GM18519 (cell line): ENCODE measurements at regions not wholly inside any gene's neighbourhood (a gene's known extent, or its start where the extent isn't known, plus 50 kb on each side); places are given as distances from the start of the nearest gene placed in this dataset.
A peak's percentile ranks its signal among the peaks of the same experiment; 100 is the strongest.

ENCODE experiments used
- ATAC-seq: cut with Tn5 transposase; IDR thresholded peaks from one replicate; pipeline ENCODE4 v1.9.1; 2021; ENCODE audit warnings: mild to moderate bottlenecking, moderate library complexity; ENCODE audit not compliant: unreplicated experiment, low FRiP score

- no peak for ATAC-seq
These were observed 288.3 kb downstream of the TRIB2 start for GRCh38 chr2:13005048-13005447.

DNA sequence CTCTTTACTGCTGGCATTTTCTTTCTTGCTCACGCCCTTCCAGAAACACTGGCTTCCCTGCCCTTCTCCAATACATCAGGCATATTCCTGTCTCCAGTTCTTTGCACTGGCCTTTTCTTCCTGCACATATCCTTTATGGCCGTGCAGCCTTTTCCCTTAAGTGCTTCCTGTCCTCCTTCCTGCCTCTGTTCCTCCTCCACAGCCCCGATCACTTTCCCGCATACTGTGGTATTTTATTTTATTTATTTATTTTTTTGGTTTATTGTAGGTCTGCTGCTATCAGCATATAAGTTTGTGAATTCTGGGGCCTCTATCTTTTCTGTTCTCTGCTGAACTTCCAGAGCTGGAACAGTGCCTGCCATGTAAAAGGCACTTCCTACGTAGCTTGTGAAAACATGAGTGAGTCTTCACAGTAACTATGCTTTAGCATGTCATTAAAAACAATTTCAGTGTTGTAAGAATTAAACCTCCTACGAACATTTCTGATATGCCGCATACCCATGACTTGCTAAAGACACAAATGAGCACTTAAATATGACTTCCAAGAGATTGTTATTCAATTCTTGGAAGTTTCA, 289.1 kb downstream of the TRIB2 start:
- no peak for ATAC-seq

- no peak for ATAC-seq
These were observed 289.7 kb downstream of the TRIB2 start for GRCh38 chr2:13006426-13006825.

DNA sequence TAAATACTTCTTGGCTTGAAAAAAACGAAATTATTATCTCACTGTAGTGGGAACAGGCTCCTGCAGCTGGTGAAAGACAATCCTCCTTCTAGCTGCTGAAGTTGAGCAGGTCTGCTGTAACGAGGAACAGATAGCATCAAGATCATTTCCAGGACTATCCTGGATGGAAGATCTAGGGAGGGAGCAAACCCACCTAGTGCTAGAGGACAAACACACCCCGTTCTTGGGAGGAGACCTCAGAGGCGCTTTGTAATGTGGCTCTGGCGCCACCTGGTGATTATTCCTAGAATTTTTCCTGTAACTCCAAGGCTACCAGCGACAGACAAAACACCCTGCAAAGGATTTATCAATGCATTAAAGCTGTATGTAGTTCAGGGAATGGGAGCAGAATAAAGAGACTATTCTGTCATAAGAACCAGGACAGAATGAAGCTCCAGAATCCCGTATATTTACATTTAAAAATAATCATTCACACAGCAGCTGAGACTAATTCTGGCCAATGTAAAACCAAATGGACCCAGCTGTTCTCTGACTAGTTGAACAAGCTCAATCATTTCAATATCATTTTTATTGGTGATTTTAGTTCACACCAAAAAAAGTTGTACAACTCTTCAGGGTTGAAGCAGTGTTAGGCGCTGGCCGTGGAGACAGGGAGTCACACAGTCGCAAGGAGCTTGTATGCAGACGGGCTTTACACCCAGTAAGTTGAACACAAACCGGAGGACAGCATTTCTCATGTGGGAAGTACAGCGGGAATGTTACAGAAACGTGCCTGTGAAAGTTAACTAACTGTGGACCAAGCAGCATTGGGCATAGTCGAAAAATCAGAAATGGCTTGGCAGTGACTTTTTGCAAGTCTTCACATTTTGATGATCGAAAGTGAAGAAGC, 290.3 kb downstream of the TRIB2 start:
- peak; percentile 86 for ATAC-seq

GRCh38 chr2:13009027-13009642, 292.4 kb downstream of the TRIB2 start:
- no peak for ATAC-seq

- no peak for ATAC-seq
These were observed 293.5 kb downstream of the TRIB2 start for GRCh38 chr2:13010283-13010682.

- no peak for ATAC-seq
These were observed 298.0 kb downstream of the TRIB2 start for GRCh38 chr2:13014783-13015182.

GRCh38 chr2:13015532-13016320, 299.0 kb downstream of the TRIB2 start:
- ATAC-seq: no peak

- ATAC-seq: no peak
These were observed 301.8 kb downstream of the TRIB2 start for GRCh38 chr2:13018490-13018889.

GRCh38 chr2:13019781-13020180, 303.0 kb downstream of the TRIB2 start:
- ATAC-seq: no peak

DNA sequence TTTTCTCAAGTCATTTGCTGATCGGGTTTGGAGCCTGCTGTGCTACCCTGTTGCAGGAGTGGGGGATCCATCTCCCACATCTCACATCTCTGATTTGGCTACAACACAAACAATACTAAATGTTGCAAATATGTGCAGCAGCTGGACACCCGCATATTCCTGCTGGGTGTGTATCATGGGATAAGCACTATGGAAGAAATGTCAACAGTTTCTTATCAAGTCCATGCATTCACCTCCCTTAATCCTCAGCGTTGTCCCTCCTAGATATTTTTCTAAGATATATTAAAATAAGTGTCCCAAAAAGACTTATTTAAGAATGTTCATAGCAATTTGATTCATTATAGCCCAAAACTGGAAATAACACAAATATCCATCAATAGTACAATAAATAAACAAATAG, 303.7 kb downstream of the TRIB2 start:
- ATAC-seq: no peak

DNA sequence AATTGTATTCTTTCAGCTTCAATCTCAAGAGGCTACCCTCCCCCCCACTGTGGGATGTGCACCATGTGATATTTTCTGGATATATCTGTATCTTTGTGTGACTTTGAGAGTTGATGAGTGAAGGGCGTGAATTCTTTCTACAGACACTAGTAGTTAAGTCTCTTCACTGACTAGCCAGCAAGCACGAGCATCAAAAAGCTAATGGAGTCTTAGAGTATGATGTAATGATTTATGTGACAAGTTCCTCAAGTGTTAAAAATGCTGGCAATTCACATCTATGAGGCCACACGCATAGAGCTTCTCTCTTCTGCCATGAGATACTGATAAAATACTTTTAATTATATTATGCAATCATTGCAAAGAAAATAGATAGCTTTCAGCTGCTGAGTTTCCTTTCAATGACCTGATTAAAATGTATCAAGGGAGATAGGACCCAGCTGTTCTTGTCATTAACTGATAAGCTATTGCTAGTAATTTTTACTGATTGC, 304.8 kb downstream of the TRIB2 start:
- no peak for ATAC-seq

DNA sequence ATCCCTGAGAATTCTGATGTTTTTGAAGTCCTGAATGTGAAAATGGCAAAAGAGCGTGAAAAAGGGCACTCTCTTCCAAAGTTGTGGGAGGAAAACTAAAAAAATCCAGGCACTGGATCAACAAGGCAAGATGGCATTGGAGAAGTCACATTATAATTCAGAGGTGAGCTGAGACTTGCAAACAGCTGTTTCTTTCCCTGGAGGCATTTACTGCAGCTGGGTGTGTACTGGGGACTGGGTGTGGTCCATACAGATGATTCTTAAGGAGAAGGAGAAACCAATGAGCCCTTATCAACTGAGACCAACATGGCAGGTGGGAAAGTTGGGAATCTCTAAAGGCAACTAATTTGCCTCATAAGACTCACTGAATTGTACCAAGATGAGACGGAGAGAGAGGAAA, 313.9 kb downstream of the TRIB2 start:
- no peak for ATAC-seq

GRCh38 chr2:13034861-13035260, 318.1 kb downstream of the TRIB2 start:
- no peak for ATAC-seq

GRCh38 chr2:13035866-13036265, 319.1 kb downstream of the TRIB2 start:
- no peak for ATAC-seq

DNA sequence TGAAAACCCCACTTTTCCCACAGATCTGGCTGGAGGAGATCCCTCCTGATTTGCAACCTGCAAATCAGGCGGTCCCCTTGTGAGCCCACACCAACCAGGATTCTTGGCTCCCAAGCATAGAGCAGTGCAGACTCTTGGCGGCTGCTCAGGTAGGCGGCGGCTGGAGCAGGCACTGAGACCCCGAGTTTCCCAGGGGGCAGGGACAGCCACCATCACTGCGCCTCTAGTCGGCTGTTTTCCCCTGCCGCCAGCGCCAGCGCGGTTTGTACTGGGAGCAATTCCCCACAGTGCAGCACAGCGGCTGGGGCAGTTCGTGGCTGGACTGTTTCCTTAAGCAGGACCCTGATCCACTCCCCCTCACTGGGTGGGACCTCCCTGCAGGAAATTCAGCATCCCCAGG, 323.3 kb downstream of the TRIB2 start:
- ATAC-seq: no peak

DNA sequence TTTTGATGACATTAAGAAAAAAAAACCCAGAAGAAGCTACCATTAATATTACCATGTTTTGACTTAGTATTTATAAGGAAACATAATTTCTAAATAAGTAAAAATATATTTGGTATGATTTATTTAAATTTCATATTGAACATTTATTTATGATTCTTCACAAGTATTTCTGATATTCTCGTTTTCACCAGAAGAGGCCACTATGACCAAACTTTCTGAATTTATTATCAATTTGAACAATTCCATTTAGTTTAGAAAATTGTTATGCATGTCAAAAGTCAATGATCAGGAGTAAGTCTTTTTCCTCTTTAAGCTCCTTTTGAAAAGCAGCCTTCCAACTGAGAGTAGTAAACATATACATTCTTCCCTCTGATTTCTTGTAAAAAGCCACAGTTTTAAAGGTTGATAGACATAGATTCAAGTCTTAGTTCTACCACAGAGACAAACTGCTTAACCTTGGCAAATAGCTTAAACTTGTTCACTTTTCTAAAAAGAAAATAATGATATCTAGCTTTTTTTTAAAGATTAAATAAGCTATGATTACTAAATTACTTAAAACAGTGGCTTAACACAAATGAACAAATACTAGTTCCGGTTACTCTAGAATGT, 329.9 kb downstream of the TRIB2 start:
- no peak for ATAC-seq

- ATAC-seq: no peak
These were observed 334.0 kb downstream of the TRIB2 start for GRCh38 chr2:13050764-13051163.

GRCh38 chr2:13052547-13052946, 335.8 kb downstream of the TRIB2 start:
- no peak for ATAC-seq

DNA sequence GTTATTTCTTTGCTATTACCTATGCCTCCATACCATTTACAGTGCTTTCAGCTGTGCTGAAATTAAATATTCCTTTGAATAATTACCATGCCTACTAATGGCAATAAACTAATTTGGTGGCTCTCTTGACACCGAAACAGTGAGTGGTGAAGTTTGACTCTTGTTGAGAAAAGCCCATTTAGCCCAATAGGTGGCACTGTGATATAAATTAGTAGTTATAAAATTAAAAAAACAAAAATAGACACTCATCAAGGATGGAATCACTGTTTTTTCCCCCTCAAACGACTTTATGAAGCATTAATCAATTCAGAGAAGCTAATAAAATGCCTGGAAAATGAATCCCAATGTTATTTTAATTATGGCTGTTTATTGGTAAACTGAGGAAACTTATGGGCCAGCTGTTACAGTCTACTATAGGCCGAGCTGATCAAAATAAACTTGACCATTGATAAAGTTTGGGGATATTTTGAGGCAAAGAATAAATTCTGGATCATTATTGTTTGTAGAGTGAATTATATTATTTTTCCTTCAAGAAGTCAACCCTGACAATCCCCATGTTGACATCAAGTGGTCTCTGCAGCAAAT, 339.6 kb downstream of the TRIB2 start:
- no peak for ATAC-seq
